NCI-H1417 (cell line): ENCODE measurements at regions not wholly inside any gene's neighbourhood (a gene's known extent, or its start where the extent isn't known, plus 50 kb on each side); places are given as distances from the start of the nearest gene placed in this dataset.

Experiments
- DNase-seq, 3 experiments: peaks; one replicate each; lab custom pipeline; 2025; lab: John Stamatoyannopoulos, UW

DNA sequence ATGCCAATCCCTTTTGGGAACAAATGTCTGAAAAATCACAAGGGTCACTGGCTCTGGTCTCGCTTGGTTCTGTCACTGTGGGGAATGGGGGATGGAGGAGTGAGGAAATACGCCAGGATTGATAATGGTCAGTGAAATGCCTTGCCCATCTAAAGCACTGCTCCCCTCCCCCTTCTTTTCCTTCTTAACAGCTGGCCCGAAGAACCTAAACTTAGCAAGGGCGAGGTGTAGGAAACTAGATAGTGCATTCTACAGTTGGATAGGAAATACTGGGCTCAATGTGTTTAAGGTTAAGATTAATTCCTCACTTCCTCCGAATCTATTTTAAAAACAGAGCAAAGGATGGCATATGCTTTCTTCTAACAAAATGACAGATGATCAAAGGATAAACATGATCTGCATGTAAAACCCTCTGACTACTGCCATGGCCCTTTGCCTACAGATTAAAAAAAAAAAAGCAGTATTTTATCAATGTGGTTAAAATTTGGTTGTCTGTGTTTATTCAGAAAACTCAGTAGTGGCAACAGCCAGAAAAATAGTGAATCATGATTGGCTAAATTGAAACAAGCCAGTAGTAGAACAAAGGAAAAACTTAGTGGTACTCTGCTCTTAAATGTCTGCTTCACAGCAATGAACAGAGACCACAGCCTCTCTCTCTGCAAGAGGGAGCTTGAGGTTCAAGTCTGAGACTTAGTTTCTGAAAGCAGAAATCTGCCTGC, 86.1 kb upstream of the VAV3 start:
- DNase-seq: peak in 1 of 3 experiments; percentile 32

GRCh38 chr1:108050158-108050557, 85.2 kb upstream of the VAV3 start:
- DNase-seq: no peak

DNA sequence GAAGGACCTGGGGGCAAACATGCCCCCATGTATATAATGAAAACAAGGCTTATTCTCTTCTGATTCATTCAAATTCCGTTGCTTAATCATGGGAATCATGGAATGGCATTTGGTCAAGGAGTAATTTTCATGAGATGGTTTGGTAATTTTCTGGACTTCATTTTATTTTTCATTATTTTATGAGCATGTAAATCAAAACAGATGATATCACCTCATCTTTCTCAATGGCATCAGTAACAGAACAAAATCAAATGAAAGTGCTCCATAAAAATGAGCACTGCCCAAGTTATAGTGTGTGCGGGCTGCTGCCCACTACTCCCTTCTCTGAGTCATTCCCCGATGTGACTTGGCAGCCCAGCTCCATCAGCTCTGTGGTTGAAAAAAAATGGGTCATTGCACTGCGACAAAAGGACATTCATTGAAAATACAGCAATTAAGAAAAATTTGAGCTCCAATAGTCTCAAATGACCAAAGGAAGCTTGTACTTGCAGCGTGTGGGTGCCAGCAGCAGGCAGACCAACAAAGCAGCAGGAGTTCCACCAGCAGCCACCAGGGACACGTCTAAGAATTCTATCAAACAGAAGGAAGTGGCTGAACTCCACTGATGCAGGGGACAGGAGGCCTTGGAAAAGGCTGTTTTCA, 84.3 kb upstream of the VAV3 start:
- DNase-seq: no peak

GRCh38 chr1:108048301-108049177, 83.6 kb upstream of the VAV3 start:
- no peak for DNase-seq

DNA sequence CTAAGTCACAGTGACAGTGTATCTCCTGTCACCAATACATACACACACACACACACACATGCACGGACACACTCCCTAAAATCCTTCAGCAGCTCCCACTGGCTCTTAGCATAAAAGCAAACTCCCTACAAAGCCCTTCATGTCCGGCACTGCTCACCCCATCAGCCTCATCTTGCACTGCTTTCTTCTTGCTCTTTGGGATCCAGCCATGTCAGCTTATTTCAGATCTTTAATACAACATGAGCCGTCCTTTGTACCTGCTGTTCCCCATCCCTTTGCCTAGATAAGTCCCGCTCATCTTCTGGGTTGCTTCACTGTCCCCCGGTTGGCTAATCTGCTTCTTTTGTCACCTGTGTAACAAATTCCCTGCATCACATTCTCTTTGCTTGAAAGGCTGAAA, 82.1 kb upstream of the VAV3 start:
- DNase-seq: no peak

DNA sequence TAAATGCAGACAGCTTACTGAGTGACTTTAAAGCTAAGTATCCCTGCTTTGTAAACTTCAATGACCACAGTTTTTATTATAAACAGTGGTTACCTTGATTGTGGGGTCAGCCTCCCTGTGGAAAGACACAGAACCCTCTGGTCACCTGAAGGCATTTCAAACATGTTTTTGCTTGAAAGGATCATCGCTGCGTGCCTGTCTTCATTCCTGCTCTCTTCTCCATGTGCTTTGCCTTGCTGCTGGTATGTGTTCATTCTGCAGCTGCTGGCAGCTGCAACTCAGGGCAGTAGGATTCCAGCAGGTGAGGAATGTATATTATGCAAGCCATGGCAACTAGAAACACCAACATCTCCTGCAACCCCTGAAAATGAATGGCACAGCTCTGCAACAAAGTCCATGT, 81.0 kb upstream of the VAV3 start:
- no peak for DNase-seq

DNA sequence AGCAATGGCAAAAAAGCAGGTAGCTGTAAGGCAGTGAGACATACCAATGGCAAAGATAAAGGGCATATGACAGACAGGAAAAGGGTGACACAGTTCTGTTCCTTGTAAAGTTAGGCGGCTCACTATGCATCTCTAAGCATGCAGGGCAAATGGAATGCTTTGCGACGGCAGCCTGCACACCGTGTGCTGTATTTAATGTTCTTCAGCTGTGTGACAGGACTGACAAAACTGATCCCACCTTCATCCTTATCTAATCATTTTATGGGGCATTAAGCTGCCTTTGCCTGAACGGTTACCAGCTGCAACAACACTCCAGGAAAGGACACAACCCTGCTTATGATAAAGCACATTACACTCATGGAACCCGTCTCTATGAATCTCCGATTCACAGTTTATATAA, 80.5 kb upstream of the VAV3 start:
- DNase-seq: no peak

DNA sequence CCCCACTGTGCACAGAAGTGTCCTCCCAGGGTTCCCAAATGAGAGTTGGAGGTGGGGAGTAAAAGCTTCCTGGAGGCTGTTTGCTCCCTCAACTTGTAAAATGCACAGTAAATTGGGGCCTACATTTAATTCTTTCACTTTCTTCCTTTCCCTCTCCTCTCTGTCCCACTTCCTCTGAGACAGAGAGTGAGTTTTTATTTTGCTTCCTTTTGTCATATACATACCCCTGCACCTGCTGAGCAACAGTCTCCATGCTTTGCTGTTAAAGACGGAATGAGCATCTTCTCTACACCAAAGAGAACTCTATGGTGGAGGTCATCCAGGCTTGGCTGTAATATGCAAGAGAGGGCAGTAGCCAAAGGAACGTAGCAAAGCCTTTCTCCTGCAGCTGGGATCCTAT, 79.3 kb upstream of the VAV3 start:
- DNase-seq: no peak

DNA sequence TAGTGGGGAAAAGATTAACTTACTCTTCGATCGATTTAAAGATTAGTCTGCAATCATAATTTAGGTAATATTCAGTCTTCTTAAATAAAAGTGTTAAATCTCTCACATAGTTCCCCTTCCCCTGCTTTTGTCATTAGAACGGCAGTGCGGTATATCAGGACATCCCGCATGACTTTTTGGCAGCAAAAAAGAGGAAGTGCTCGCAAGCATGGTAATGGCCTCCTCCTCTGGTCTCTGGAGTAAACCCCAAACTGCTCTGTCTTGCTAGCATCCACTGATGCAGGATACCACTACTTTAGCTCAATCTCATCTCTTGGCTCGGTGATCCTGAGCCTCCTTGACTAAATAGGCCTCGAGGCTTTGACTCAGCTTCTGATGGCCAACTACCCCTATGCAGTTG, 78.7 kb upstream of the VAV3 start:
- no peak for DNase-seq

GRCh38 chr1:108042610-108043009, 77.6 kb upstream of the VAV3 start:
- DNase-seq: no peak

- no peak for DNase-seq
Measured at GRCh38 chr1:108041360-108042142, 76.6 kb upstream of the VAV3 start.

GRCh38 chr1:108038653-108039236, 73.8 kb upstream of the VAV3 start:
- DNase-seq: no peak

- DNase-seq: no peak
Measured at GRCh38 chr1:108036796-108037562, 72.0 kb upstream of the VAV3 start.

GRCh38 chr1:108034396-108034795, 69.4 kb upstream of the VAV3 start:
- peak in 2 of 3 experiments; percentile 6 to 17 for DNase-seq

GRCh38 chr1:108033550-108033951, 68.6 kb upstream of the VAV3 start:
- no peak for DNase-seq

DNA sequence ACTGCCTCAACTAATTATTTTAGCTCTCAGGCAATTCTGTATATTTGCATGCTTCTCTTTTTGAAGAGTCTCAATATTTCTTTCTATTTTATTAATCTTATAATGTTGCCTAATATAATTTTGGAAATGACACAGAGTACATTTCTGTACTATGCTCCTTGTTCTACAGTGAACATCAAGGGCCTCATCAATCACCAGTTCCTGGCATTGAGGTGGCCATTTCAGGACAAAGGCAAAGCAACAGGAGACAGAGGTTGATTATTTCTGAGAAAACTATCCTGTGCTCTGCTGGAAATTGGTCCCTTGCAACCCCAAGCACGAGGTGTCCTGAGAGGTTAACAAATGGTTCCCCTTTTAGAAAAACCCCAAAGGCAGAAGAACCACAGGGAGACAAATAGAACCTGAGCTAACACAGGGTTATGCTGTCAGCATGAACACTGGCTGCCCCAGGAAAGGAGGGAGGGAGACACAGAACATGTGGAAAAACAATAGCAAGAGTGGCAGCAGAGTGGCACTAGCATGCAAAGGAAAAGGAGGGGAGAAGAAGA, 63.9 kb upstream of the VAV3 start:
- no peak for DNase-seq

GRCh38 chr1:108027389-108027788, 62.4 kb upstream of the VAV3 start:
- DNase-seq: no peak

DNA sequence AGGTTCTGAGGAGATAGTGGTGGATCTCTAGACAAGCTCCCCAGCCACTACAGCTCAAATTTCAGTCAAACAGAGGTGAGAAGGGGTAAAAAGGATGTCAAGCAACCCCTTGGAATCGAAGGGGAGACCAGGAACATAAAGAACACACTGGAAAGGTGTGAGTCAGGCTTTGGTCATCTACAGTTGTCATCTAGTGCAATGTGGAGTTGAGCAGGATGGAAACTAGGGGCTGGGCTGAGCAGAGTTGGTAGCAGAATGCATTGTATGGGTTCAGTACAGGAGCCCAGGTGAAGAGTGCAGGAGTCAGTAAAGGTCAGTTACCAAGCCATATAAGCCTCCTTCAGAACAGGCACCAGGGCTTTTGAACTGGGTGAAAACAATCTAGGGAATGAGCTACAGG, 52.7 kb upstream of the VAV3 start:
- DNase-seq: no peak

GRCh38 chr1:108016451-108016920, 51.5 kb upstream of the VAV3 start:
- no peak for DNase-seq
